CD14-positive monocyte (primary cell): ENCODE measurements at regions not wholly inside any gene's neighbourhood (a gene's known extent, or its start where the extent isn't known, plus 50 kb on each side); places are given as distances from the start of the nearest gene placed in this dataset.

ENCODE experiments used
- DNase-seq, 3 donors: peaks; one replicate each; pipeline ENCODE4 v3.0.0-alpha.2; 2011 to 2022
- H2AFZ ChIP-seq: 2 replicates; pipeline ENCODE4 v1.6.0; 2012; ENCODE audit warnings: mild to moderate bottlenecking, low read depth, low read length, inconsistent platforms; ENCODE audit not compliant: insufficient read depth, poor library complexity, severe bottlenecking
- H3K27ac ChIP-seq, 2 donors: 1 replicate in 1 of 2; 2 replicates in 1 of 2; pipeline ENCODE4 v1.5.1; 2012 to 2013; ENCODE audit warnings: low read length in 2 of 2, control low read depth in 1 of 2, inconsistent platforms in 1 of 2, low read depth in 1 of 2, mild to moderate bottlenecking in 1 of 2
- H3K27me3 ChIP-seq, 2 donors: one replicate each; pipeline versions ENCODE4 v1.6.0 to v1.6.1; 2011 to 2013; ENCODE audit warnings: low read length in 2 of 2; ENCODE audit not compliant: control insufficient read depth in 2 of 2, insufficient read depth in 2 of 2
- H3K36me3 ChIP-seq, 2 donors: replicated peaks in 1 of 2; 1 replicate in 1 of 2; 2 replicates in 1 of 2; pipeline versions ENCODE4 v1.5.1 to v1.6.1; 2012 to 2013; ENCODE audit warnings: low read length in 2 of 2, control low read depth in 1 of 2, inconsistent platforms in 1 of 2, mild to moderate bottlenecking in 1 of 2; ENCODE audit not compliant: insufficient read depth in 2 of 2, control insufficient read depth in 1 of 2
- H3K4me1 ChIP-seq, 2 donors: 1 replicate in 1 of 2; 2 replicates in 1 of 2; pipeline versions ENCODE4 v1.5.1 to v1.6.1; 2012 to 2013; ENCODE audit warnings: low read length in 2 of 2, control low read depth in 1 of 2, inconsistent platforms in 1 of 2, mild to moderate bottlenecking in 1 of 2, moderate library complexity in 1 of 2; ENCODE audit not compliant: insufficient read depth in 2 of 2, control insufficient read depth in 1 of 2
- H3K4me2 ChIP-seq: replicated peaks from 2 replicates; pipeline ENCODE3; 2012; ENCODE audit warnings: low read length, moderate library complexity, mild to moderate bottlenecking; ENCODE audit not compliant: poor library complexity, severe bottlenecking; ENCODE audit errors: extremely low read depth
- H3K4me3 ChIP-seq, 3 experiments: fragments of 200-600 bp in 1 of 3; sonication (generic) in 1 of 3; replicated peaks in 1 of 3; 1 replicate in 2 of 3; 2 replicates in 1 of 3; pipeline ENCODE4 v1.5.1; 2011 to 2013; ENCODE audit warnings: low read length in 3 of 3, mild to moderate bottlenecking in 3 of 3, control low read depth in 2 of 3, low read depth in 2 of 3, inconsistent platforms in 1 of 3, moderate library complexity in 1 of 3
- H3K79me2 ChIP-seq: 2 replicates; pipeline ENCODE4 v1.6.0; 2012; ENCODE audit warnings: mild to moderate bottlenecking, control low read depth, inconsistent platforms, low read length, moderate library complexity; ENCODE audit not compliant: insufficient read depth
- H3K9ac ChIP-seq: 2 replicates; pipeline ENCODE4 v1.6.0; 2017; ENCODE audit warnings: low read length, mild to moderate bottlenecking; ENCODE audit not compliant: insufficient read depth, poor library complexity, severe bottlenecking
- H3K9me3 ChIP-seq, 2 donors: replicated peaks in 1 of 2; 1 replicate in 1 of 2; 2 replicates in 1 of 2; pipeline versions ENCODE4 v1.5.1 to v1.6.1; 2012 to 2013; ENCODE audit warnings: low read length in 2 of 2, control low read depth in 1 of 2; ENCODE audit not compliant: control insufficient read depth in 1 of 2, insufficient read depth in 1 of 2
- H4K20me1 ChIP-seq: 2 replicates; pipeline ENCODE4 v1.6.0; 2012; ENCODE audit warnings: mild to moderate bottlenecking, low read length, control low read depth, moderate library complexity; ENCODE audit not compliant: insufficient read depth
- H3K27ac Mint-ChIP-seq, 7 donors: one replicate each; pipeline ENCODE4 v1.8.0; 2020; ENCODE audit warnings: mild to moderate bottlenecking in 7 of 7, mixed read lengths in 7 of 7, moderate library complexity in 6 of 7, inconsistent platforms in 2 of 7
- H3K27me3 Mint-ChIP-seq, 3 donors: one replicate each; pipeline ENCODE4 v1.8.0; 2021 to 2022; ENCODE audit warnings: low read depth in 3 of 3, mild to moderate bottlenecking in 3 of 3, mixed read lengths in 3 of 3, moderate library complexity in 3 of 3, inconsistent platforms in 1 of 3
- H3K36me3 Mint-ChIP-seq, 2 donors: one replicate each; pipeline ENCODE4 v1.8.0; 2020; ENCODE audit warnings: mixed read lengths in 2 of 2, inconsistent platforms in 1 of 2, mild to moderate bottlenecking in 1 of 2
- H3K4me1 Mint-ChIP-seq: one replicate; pipeline ENCODE4 v1.8.0; 2020; ENCODE audit warnings: mild to moderate bottlenecking, mixed read lengths
- H3K4me3 Mint-ChIP-seq, 2 donors: one replicate each; pipeline ENCODE4 v1.8.0; 2020; ENCODE audit warnings: mild to moderate bottlenecking in 2 of 2, mixed read lengths in 2 of 2, moderate library complexity in 1 of 2
- H3K9me3 Mint-ChIP-seq, 7 donors: one replicate each; pipeline ENCODE4 v1.8.0; 2020 to 2022; ENCODE audit warnings: mixed read lengths in 7 of 7, mild to moderate bottlenecking in 6 of 7, moderate library complexity in 6 of 7, inconsistent platforms in 2 of 7
- WGBS: methylation state at CpG from one replicate; pipeline ENCODE4 v1.1.5; 2013; ENCODE audit warnings: missing lambda C conversion rate; ENCODE audit not compliant: insufficient coverage; 5-methylcytosine and 5-hydroxymethylcytosine counted together
- intact Hi-C, 2 donors: fragments of 100-400 bp; cut with micrococcal nuclease; formaldehyde crosslinking; loops; one replicate each; pipeline versions ENCODE4 v1.15.0 to v1.15.1; 2023
- TF ChIP-seq, protein P1 (sequence below): fragments of 200-600 bp; IDR thresholded peaks from one replicate; pipeline ENCODE4 v1.8.0; 2022; ENCODE audit warnings: antibody characterized with exemption, mild to moderate bottlenecking

DNA sequence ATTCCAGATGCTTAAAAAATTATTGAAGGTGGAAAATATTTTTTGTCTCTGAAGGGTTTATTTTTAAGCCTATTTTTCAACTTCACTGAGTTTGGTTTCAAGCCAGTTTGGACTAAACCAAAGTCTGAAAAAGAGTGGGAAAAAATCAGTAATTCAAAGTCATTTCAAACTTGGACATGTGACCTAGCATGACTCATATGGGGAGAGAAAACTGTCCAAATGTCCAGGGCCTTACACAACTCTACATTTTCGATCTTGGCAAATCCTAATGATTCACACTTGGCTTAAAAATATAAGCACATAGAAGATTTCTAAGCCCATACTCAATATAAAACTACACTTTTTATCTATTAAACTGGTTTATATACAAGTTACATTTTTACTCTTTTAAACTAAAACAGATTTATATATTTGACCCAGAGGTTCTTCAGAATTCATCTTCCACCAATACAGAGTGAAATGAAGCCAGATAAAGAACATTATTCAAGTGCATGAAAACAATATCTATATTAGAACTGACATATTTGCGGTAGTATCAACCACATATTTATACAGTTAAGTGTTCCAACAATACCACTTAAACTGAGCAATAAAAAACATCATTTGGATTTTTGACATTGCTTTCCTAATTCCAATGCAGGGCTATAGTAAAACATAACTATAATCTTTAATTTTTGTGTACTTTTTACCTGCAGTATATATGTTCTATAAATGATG lies 110.3 kb upstream of the TCF21 start:
- TF ChIP-seq, protein P1, sequence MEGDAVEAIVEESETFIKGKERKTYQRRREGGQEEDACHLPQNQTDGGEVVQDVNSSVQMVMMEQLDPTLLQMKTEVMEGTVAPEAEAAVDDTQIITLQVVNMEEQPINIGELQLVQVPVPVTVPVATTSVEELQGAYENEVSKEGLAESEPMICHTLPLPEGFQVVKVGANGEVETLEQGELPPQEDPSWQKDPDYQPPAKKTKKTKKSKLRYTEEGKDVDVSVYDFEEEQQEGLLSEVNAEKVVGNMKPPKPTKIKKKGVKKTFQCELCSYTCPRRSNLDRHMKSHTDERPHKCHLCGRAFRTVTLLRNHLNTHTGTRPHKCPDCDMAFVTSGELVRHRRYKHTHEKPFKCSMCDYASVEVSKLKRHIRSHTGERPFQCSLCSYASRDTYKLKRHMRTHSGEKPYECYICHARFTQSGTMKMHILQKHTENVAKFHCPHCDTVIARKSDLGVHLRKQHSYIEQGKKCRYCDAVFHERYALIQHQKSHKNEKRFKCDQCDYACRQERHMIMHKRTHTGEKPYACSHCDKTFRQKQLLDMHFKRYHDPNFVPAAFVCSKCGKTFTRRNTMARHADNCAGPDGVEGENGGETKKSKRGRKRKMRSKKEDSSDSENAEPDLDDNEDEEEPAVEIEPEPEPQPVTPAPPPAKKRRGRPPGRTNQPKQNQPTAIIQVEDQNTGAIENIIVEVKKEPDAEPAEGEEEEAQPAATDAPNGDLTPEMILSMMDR = no peak
- Histone ChIP-seq H3K4me3 (no peak overlapping the region), H3K9me3 (no peaks in the 10 kb centered on the region), H3K79me2 (no peaks in the 10 kb centered on the region), H3K27ac (no peak overlapping the region), H2AFZ (no peak overlapping the region), H3K4me2 (no peak overlapping the region), H3K36me3 (no peaks in the 10 kb centered on the region), H3K27me3 (no peaks in the 10 kb centered on the region), H3K4me1 (no peaks in the 10 kb centered on the region), H3K9ac (no peak overlapping the region), H4K20me1 (no peaks in the 10 kb centered on the region)
- Mint-ChIP-seq H3K27me3 (peaks cover 0 to 2% (median 1%) of the 10 kb centered on the region in 3 donors), H3K9me3 (peaks cover 0 to 5% (median 0%) of the 10 kb centered on the region in 7 donors), H3K4me3 (no peak overlapping the region), H3K27ac (no peak overlapping the region), H3K4me1 (no peaks in the 10 kb centered on the region), H3K36me3 (no peaks in the 10 kb centered on the region)
- no CpG with 5 or more reads among the region's 2 CpGs for WGBS
- no peak for DNase-seq
- intact Hi-C loops = no loop called here

DNA sequence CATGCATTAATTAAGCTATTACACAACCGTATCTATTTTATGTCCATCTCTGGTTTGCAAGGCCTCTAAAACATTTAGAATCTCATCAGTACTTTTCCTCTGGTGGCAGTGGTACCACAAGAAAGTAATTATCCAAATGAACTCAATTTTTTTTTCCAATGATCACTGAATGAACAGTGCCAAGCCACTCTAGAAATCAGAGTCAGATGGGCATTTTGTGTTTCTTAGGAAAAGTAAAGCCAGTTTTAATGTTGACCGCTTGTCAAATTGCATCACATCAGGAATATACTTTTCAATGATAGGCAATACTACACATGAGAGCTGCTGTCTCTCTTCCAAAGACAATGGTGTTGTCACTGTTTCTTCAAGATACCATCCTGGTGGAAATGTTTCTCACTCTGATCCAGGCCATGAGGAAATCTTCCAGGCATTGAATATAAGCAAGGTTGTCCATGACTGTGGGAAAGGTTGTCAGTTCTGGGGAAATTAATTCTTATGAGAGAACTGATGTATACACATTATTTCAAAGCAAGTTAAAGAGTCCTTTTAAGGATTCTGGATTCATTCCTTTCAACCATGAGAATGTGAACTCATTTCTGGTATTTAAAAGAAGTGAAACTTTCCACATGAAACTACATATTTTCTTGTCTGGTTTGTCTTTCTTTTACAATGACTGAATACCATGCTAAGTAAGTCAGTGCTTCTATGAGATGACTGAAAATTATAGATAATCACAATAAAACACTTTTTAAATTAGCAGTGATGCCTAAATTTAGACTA lies 108.8 kb upstream of the TCF21 start:
- no peaks in the 10 kb centered on the region for H3K27me3 ChIP-seq
- TF ChIP-seq, protein P1 = no peak
- no peak overlapping the region for H3K4me3 ChIP-seq
- H3K4me1 ChIP-seq = no peaks in the 10 kb centered on the region
- H3K36me3 ChIP-seq = no peaks in the 10 kb centered on the region
- 100% methylated on average over 1 of the region's 2 CpGs for WGBS
- Mint-ChIP-seq H3K9me3 (no peaks in the 10 kb centered on the region), H3K27me3 (peaks cover 0 to 4% (median under 1%) of the 10 kb centered on the region in 3 donors), H3K27ac (no peak overlapping the region), H3K36me3 (no peaks in the 10 kb centered on the region), H3K4me1 (no peaks in the 10 kb centered on the region), H3K4me3 (no peak overlapping the region)
- no peaks in the 10 kb centered on the region for H3K9me3 ChIP-seq
- H2AFZ ChIP-seq = no peak overlapping the region
- H3K79me2 ChIP-seq = no peaks in the 10 kb centered on the region
- H3K9ac ChIP-seq = no peak overlapping the region
- no peak overlapping the region for H3K27ac ChIP-seq
- DNase-seq = no peak
- intact Hi-C loops = no loop called here
- no peak overlapping the region for H3K4me2 ChIP-seq
- H4K20me1 ChIP-seq = no peaks in the 10 kb centered on the region
